ENCODE measurements at regions not wholly inside any gene's neighbourhood (a gene's known extent, or its start where the extent isn't known, plus 50 kb on each side); places are given as distances from the start of the nearest gene placed in this dataset.

DNA sequence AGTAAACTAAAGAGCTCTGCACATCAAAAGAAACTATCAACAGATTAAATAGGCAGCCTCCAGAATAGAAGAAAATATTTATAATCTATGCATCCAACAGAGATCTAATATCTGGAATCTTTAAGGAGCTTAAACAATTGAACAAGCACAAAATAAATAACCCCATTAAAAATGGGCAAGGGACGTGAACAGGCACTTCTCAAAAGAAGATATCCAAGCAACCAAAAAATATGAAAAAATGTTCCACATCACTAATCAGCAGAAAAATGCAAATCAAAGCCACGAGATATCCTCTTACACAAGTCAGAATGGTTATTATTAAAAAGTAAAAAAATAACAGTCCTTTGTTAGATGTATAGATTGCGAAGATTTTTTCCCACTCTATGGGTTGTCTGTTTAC is 109.1 kb upstream of the TRPC7 start:
- Histone ChIP-seq H3K79me2 (ENCODE audit: control insufficient read depth, insufficient read depth, low read length) (no peaks in the 10 kb centered on the region), H3K27ac (ENCODE audit: control insufficient read depth, insufficient read depth) (no peak overlapping the region)
- BruUV-seq (replicated peaks): no TSS peak

DNA sequence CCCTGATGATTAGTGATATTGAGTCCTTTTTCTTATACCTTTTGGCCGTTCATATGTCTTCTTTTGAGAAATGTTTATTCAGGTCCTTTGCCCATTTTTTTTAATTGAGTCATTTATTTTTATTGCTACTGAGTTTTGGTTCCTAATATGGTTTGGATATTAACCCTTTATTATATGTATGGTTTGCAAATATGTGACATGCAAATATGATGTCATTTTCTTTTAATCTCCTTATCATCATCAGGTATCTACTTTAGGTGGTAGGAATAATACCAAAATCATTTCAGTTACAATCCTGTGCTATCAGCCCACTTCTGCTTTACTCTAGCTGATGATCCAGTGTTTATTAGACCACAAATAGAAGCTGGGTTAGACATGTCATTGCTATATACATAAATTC is 102.3 kb upstream of the TRPC7 start:
- Histone ChIP-seq H3K4me3 (no peak overlapping the region), H3K27ac (ENCODE audit: control insufficient read depth, insufficient read depth) (no peak overlapping the region), H3K79me2 (ENCODE audit: control insufficient read depth, insufficient read depth, low read length) (no peaks in the 10 kb centered on the region), H3K4me2 (ENCODE audit: control insufficient read depth, insufficient read depth) (no peak overlapping the region), H3K9ac (ENCODE audit: control insufficient read depth, insufficient read depth, low read length) (no peak overlapping the region), H3K36me3 (ENCODE audit: control insufficient read depth in 2 of 2, insufficient read depth in 2 of 2, low read length in 1 of 2) (no peaks in the 10 kb centered on the region), H3K9me3 (replicated peaks; ENCODE audit: control insufficient read depth, insufficient read depth, low read length) (no peaks in the 10 kb centered on the region), H3K4me1 (ENCODE audit: control insufficient read depth, insufficient read depth, low read length) (no peaks in the 10 kb centered on the region), H4K20me1 (ENCODE audit: control insufficient read depth, insufficient read depth) (no peaks in the 10 kb centered on the region), H3K27me3 (replicated peaks in 1 of 2; ENCODE audit: control insufficient read depth in 2 of 2, insufficient read depth in 2 of 2, low read length in 1 of 2) (no peaks in the 10 kb centered on the region), H2AFZ (ENCODE audit: control insufficient read depth, low read depth, low read length) (no peak overlapping the region)
- ChIA-PET CTCF (no interaction called here), RAD21 (ENCODE audit: unreplicated experiment) (no interaction called here), POLR2A (no interaction called here), SMC1A (ENCODE audit: uncharacterized antibody, unreplicated experiment) (no interaction called here)
- intact Hi-C loops (cut with micrococcal nuclease; ENCODE audit: unreplicated experiment): no loop called here
- WGBS (ENCODE audit: insufficient coverage, insufficient replicate concordance, low lambda C conversion rate, missing lambda C conversion rate): 0% methylated on average over 1 of the region's 1 CpG
- FAIRE-seq (no peak), ATAC-seq (no peak), DNase-seq (ENCODE audit: low read depth, low spot score) (no peak)
- BruUV-seq (replicated peaks): no TSS peak
- in situ Hi-C loops (cut with MboI): no loop called here
- no peak for TF ChIP-seq KLF5 (IDR thresholded peaks at IDR 0.05; ENCODE audit: partially characterized antibody)
- no peak for TF ChIP-seq SIX5 (IDR thresholded peaks at IDR 0.05; ENCODE audit: low read depth, low read length, severe bottlenecking)
- TF ChIP-seq, protein P1, sequence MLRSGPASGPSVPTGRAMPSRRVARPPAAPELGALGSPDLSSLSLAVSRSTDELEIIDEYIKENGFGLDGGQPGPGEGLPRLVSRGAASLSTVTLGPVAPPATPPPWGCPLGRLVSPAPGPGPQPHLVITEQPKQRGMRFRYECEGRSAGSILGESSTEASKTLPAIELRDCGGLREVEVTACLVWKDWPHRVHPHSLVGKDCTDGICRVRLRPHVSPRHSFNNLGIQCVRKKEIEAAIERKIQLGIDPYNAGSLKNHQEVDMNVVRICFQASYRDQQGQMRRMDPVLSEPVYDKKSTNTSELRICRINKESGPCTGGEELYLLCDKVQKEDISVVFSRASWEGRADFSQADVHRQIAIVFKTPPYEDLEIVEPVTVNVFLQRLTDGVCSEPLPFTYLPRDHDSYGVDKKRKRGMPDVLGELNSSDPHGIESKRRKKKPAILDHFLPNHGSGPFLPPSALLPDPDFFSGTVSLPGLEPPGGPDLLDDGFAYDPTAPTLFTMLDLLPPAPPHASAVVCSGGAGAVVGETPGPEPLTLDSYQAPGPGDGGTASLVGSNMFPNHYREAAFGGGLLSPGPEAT (IDR thresholded peaks at IDR 0.05; ENCODE audit: low read depth): no peak
- TF ChIP-seq STAT3 (IDR thresholded peaks at IDR 0.05; ENCODE audit: low read depth, low read length): no peak

More for the DNA sequence above, 109.1 kb upstream of the TRPC7 start:
- H3K4me3 ChIP-seq: no peak overlapping the region
- in situ Hi-C loops (cut with MboI) (no loop called here), intact Hi-C loops (cut with micrococcal nuclease; ENCODE audit: unreplicated experiment) (no loop called here)
- no peaks in the 10 kb centered on the region for H3K36me3 ChIP-seq (ENCODE audit: control insufficient read depth in 2 of 2, insufficient read depth in 2 of 2, low read length in 1 of 2)
- FAIRE-seq (no peak), DNase-seq (ENCODE audit: low read depth, low spot score) (no peak), ATAC-seq (no peak)
- H3K4me1 ChIP-seq (ENCODE audit: control insufficient read depth, insufficient read depth, low read length): no peaks in the 10 kb centered on the region
- no peak overlapping the region for H3K4me2 ChIP-seq (ENCODE audit: control insufficient read depth, insufficient read depth)
- no peaks in the 10 kb centered on the region for H4K20me1 ChIP-seq (ENCODE audit: control insufficient read depth, insufficient read depth)
- POLR2A ChIA-PET: no interaction called here
- no peaks in the 10 kb centered on the region for H3K9me3 ChIP-seq (replicated peaks; ENCODE audit: control insufficient read depth, insufficient read depth, low read length)
- RAD21 ChIA-PET (ENCODE audit: unreplicated experiment): no interaction called here
- TF ChIP-seq, protein P2, sequence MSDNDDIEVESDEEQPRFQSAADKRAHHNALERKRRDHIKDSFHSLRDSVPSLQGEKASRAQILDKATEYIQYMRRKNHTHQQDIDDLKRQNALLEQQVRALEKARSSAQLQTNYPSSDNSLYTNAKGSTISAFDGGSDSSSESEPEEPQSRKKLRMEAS (IDR thresholded peaks at IDR 0.05; ENCODE audit: low read depth, low read length): no peak
- TF ChIP-seq, protein P1 (IDR thresholded peaks at IDR 0.05; ENCODE audit: low read depth): no peak
- TF ChIP-seq KLF5 (IDR thresholded peaks at IDR 0.05; ENCODE audit: partially characterized antibody): no peak
- no peak for TF ChIP-seq SIN3A (IDR thresholded peaks at IDR 0.05; ENCODE audit: low read depth, low read length)
- no peak for TF ChIP-seq ZNF207 (IDR thresholded peaks at IDR 0.05; ENCODE audit: borderline replicate concordance)
- no peak for TF ChIP-seq ZZZ3 (IDR thresholded peaks at IDR 0.05; ENCODE audit: control insufficient read depth, insufficient read length, low read depth)
- no peak for TF ChIP-seq ZNF384 (IDR thresholded peaks at IDR 0.05; ENCODE audit: borderline replicate concordance, low read depth, low read length)
- no peak for TF ChIP-seq CREB1 (IDR thresholded peaks at IDR 0.05; ENCODE audit: low read depth)
- no peaks in the 10 kb centered on the region for H3K27me3 ChIP-seq (replicated peaks in 1 of 2; ENCODE audit: control insufficient read depth in 2 of 2, insufficient read depth in 2 of 2, low read length in 1 of 2)
- H2AFZ ChIP-seq (ENCODE audit: control insufficient read depth, low read depth, low read length): no peak overlapping the region
- 23% methylated on average over 3 of the region's 3 CpGs for WGBS (ENCODE audit: insufficient coverage, insufficient replicate concordance, low lambda C conversion rate, missing lambda C conversion rate)
- CTCF ChIA-PET: no interaction called here
- SMC1A ChIA-PET (ENCODE audit: uncharacterized antibody, unreplicated experiment): no interaction called here
- no peak overlapping the region for H3K9ac ChIP-seq (ENCODE audit: control insufficient read depth, insufficient read depth, low read length)

Data from GM12878 (cell line).